Heart left ventricle (tissue), 16 donors: ENCODE measurements at regions not wholly inside any gene's neighbourhood (a gene's known extent, or its start where the extent isn't known, plus 50 kb on each side); places are given as distances from the start of the nearest gene placed in this dataset.

Experiments used
- ATAC-seq, 4 donors: fragments of 200-7000 bp; cut with Tn5 transposase; one replicate each; pipeline ENCODE4 v1.9.1; 2020 to 2022; ENCODE audit warnings: moderate library complexity in 4 of 4, mild to moderate bottlenecking in 3 of 4, moderate number of reproducible peaks in 1 of 4
- DNase-seq, 5 donors: peaks; one replicate each; pipeline ENCODE4 v3.0.0-alpha.2; 2020
- H3K27ac ChIP-seq, 12 donors: fragments of 200-600 bp; sonication (generic) in 4 of 12; one replicate each; pipeline versions ENCODE4 v1.5.0 to v1.8.0; 2016 to 2022; ENCODE audit warnings: mild to moderate bottlenecking in 2 of 12
- H3K27me3 ChIP-seq, 9 donors: fragments of 200-600 bp; sonication (generic) in 2 of 9; one replicate each; pipeline versions ENCODE4 v1.5.1 to v1.8.0; 2016 to 2022; ENCODE audit warnings: mild to moderate bottlenecking in 3 of 9
- H3K36me3 ChIP-seq, 9 donors: fragments of 200-600 bp; sonication (generic) in 2 of 9; one replicate each; pipeline versions ENCODE4 v1.5.0 to v1.8.0; 2018 to 2022; ENCODE audit warnings: mild to moderate bottlenecking in 2 of 9
- H3K4me1 ChIP-seq, 12 donors: fragments of 200-600 bp; sonication (generic) in 4 of 12; one replicate each; pipeline versions ENCODE4 v1.5.0 to v1.8.0; 2016 to 2022; ENCODE audit warnings: mild to moderate bottlenecking in 3 of 12
- H3K4me3 ChIP-seq, 12 donors: fragments of 200-600 bp; sonication (generic) in 4 of 12; one replicate each; pipeline versions ENCODE4 v1.5.0 to v1.8.0; 2017 to 2022; ENCODE audit warnings: mild to moderate bottlenecking in 9 of 12, moderate library complexity in 4 of 12
- H3K9me3 ChIP-seq, 12 donors: fragments of 200-600 bp; sonication (generic) in 4 of 12; one replicate each; pipeline versions ENCODE4 v1.5.0 to v1.8.0; 2016 to 2022; ENCODE audit warnings: mild to moderate bottlenecking in 1 of 12
- CTCF ChIP-seq, 12 donors: fragments of 200-600 bp; sonication (generic) in 4 of 12; IDR thresholded peaks; one replicate each; pipeline versions ENCODE4 v1.5.0 to v1.8.0; 2018 to 2022; ENCODE audit warnings: antibody characterized with exemption in 12 of 12, mild to moderate bottlenecking in 5 of 12
- POLR2A ChIP-seq, 2 donors: fragments of 450-650 bp; IDR thresholded peaks; one replicate each; pipeline ENCODE4 v1.6.1; 2017; ENCODE audit warnings: antibody characterized with exemption in 2 of 2, mild to moderate bottlenecking in 2 of 2, moderate library complexity in 2 of 2
- WGBS, 4 donors: extraction: QIAGEN DNeasy Blood & Tissue Kit in 2 of 4; methylation state at CpG; one replicate each; pipeline versions ENCODE4 v1.1.5 to v1.1.7; 2013 to 2018; 5-methylcytosine and 5-hydroxymethylcytosine counted together
- intact Hi-C, 10 donors: fragments of 100-400 bp; cut with DNase I; formaldehyde crosslinking; loops; one replicate each; pipeline versions ENCODE4 v1.11.1 to v1.14.2; 2022
- donor health status: ischemic (EF 13 %, LVEDD 7.1; RV severe dilation, severe dysfunction).
- donor health status: healthy with polysubstance abuse.
- donor health status: DM: no; HTN: yes; CAD: no.
- donor health status: DM: no; HTN: no; CAD: no.
- donor health status: ischemic (EF 25% LVEDD 6.9; RV normal size, moderate dysfunction).
- donor health status: ischemic (EF 25% LVEDD 5.7; RV mildly dilated, moderate dysfunction).
- donor health status: healthy.
- donor health status: DM: yes; HTN: yes; CAD: no.
- donor health status: ischemic (EF 35%, LVEDD 5.7; RV mildly dilated, moderate dysfunction).
- donor health status: nonischemic (EF 11% LVEDD 7.7; RV severe dilation, severe dysfunction).
- donor health status: DM: yes; HTN: yes; CAD: no.
- donor health status: PGD.
- donor health status: ischemic (EF 29% LVEDD 5.4; RV normal size, mild dysfunction).
- donor health status: nonischemic (EF 23%, LVEDD 6.1; RV moderate dilation, normal function).

DNA sequence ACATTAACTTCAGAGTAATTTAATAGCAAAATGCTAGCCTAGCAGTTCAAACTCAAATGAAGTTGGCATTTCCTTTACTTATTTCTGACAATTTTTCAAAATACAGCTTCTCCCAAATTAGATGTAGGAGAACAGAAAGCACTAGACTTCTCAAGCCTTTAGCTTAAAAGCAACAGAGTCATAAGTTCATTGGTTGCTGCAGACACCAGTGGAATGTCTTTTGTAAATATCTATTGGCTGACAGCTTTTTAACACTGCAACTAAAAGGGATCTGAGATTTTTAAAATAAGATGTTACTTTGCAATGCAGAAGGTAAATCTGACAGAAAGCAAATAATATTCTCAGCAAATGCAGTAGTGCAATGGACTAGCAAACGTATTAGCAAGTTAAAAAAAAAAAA lies 259.3 kb downstream of the TBL1XR1 start:
- Histone ChIP-seq H3K9me3 (no peaks in the 10 kb centered on the region), H3K27me3 (no peaks in the 10 kb centered on the region), H3K27ac (no peak overlapping the region), H3K4me3 (no peak overlapping the region), H3K4me1 (peaks cover 0 to 5% (median 0%) of the 10 kb centered on the region in 12 donors), H3K36me3 (no peaks in the 10 kb centered on the region)
- DNase-seq (no peak), ATAC-seq (no peak)
- no peak for TF ChIP-seq CTCF (IDR thresholded peaks at IDR 0.05)
- no peak for TF ChIP-seq POLR2A (IDR thresholded peaks at IDR 0.05)
- 79 to 94% (median 85%) methylated on average over 1 of the region's 1 CpG for WGBS, 4 donors
- intact Hi-C loops = loop anchor here in 9 of 10 donors (2.0 to 10.0 kb wide), 5 partner anchors 63 to 426 kb away; no protein-coding TSS in a partner anchor

GRCh38 chr3:176937541-176937940 lies 259.7 kb downstream of the TBL1XR1 start:
- 79 to 89% (median 84%) methylated on average over 1 of the region's 1 CpG for WGBS, 4 donors

GRCh38 chr3:176935194-176935888 lies 261.9 kb downstream of the TBL1XR1 start:
- H3K4me3 ChIP-seq = no peak overlapping the region
- WGBS, 4 donors = 91 to 99% (median 96%) methylated on average over 2 of the region's 2 CpGs
- no peaks in the 10 kb centered on the region for H3K27me3 ChIP-seq
- no peaks in the 10 kb centered on the region for H3K9me3 ChIP-seq
- H3K4me1 ChIP-seq = peaks cover 0 to 5% (median 0%) of the 10 kb centered on the region in 12 donors
- ATAC-seq = no peak
- no peaks in the 10 kb centered on the region for H3K36me3 ChIP-seq
- H3K27ac ChIP-seq = no peak overlapping the region
- intact Hi-C loops = loop anchor here in 7 of 10 donors (5.0 to 10.0 kb wide), 3 partner anchors 63 to 423 kb away; no protein-coding TSS in a partner anchor
- DNase-seq = no peak
- TF ChIP-seq POLR2A (IDR thresholded peaks at IDR 0.05) (no peak), CTCF (IDR thresholded peaks at IDR 0.05) (no peak)

More at GRCh38 chr3:176937541-176937940, 259.7 kb downstream of the TBL1XR1 start:
- Histone ChIP-seq H3K27ac (no peak overlapping the region), H3K27me3 (no peaks in the 10 kb centered on the region), H3K9me3 (no peaks in the 10 kb centered on the region), H3K4me3 (no peak overlapping the region), H3K4me1 (peaks cover 0 to 5% (median 0%) of the 10 kb centered on the region in 12 donors), H3K36me3 (no peaks in the 10 kb centered on the region)
- intact Hi-C loops = loop anchor here in 7 of 10 donors (5.0 to 10.0 kb wide), 3 partner anchors 65 to 425 kb away; no protein-coding TSS in a partner anchor
- TF ChIP-seq CTCF (IDR thresholded peaks at IDR 0.05) (no peak), POLR2A (IDR thresholded peaks at IDR 0.05) (no peak)
- DNase-seq (no peak), ATAC-seq (no peak)

GRCh38 chr3:176934698-176935097 lies 262.6 kb downstream of the TBL1XR1 start:
- Histone ChIP-seq H3K36me3 (no peaks in the 10 kb centered on the region), H3K27me3 (no peaks in the 10 kb centered on the region), H3K9me3 (no peaks in the 10 kb centered on the region), H3K27ac (no peak overlapping the region), H3K4me3 (no peak overlapping the region), H3K4me1 (peaks cover 0 to 5% (median 0%) of the 10 kb centered on the region in 12 donors)
- intact Hi-C loops = loop anchor here in 7 of 10 donors (5.0 to 10.0 kb wide), 3 partner anchors 62 to 422 kb away; no protein-coding TSS in a partner anchor
- ATAC-seq (no peak), DNase-seq (no peak)
- WGBS, 4 donors = 89 to 97% (median 96%) methylated on average over 2 of the region's 2 CpGs
- TF ChIP-seq CTCF (IDR thresholded peaks at IDR 0.05) = no peak
- TF ChIP-seq POLR2A (IDR thresholded peaks at IDR 0.05) = no peak
